Esophagus muscularis mucosa (tissue), 4 donors: ENCODE measurements at regions not wholly inside any gene's neighbourhood (a gene's known extent, or its start where the extent isn't known, plus 50 kb on each side); places are given as distances from the start of the nearest gene placed in this dataset.

Experiments
- DNase-seq: peaks from one replicate; pipeline ENCODE4 v3.0.0-alpha.2; 2017; ENCODE audit errors: extremely low spot score
- H3K27ac ChIP-seq, 4 donors: fragments of 200-600 bp; sonication (generic); replicated peaks in 1 of 4; 1 replicate in 3 of 4; 2 replicates in 1 of 4; pipeline ENCODE4 v1.5.1; 2016 to 2019; ENCODE audit warnings: mild to moderate bottlenecking in 1 of 4
- H3K27me3 ChIP-seq, 4 donors: fragments of 200-600 bp; sonication (generic); one replicate each; pipeline versions ENCODE4 v1.5.1 to v1.6.0; 2016 to 2019
- H3K36me3 ChIP-seq, 4 donors: fragments of 200-600 bp; sonication (generic); one replicate each; pipeline ENCODE4 v1.5.1; 2016 to 2019
- H3K4me1 ChIP-seq, 4 donors: fragments of 200-600 bp; sonication (generic); one replicate each; pipeline ENCODE4 v1.5.1; 2016 to 2019
- H3K4me3 ChIP-seq, 4 donors: fragments of 200-600 bp; sonication (generic); 1 replicate in 2 of 4; 2 replicates in 2 of 4; pipeline ENCODE4 v1.5.1; 2016 to 2019; ENCODE audit warnings: mild to moderate bottlenecking in 4 of 4, moderate library complexity in 1 of 4
- H3K9me3 ChIP-seq, 4 donors: fragments of 200-600 bp; sonication (generic); 1 replicate in 3 of 4; 2 replicates in 1 of 4; pipeline ENCODE4 v1.5.1; 2016 to 2019
- EP300 ChIP-seq: sonication (generic); formaldehyde crosslinking; IDR thresholded peaks from one replicate; pipeline ENCODE4 v1.6.1; 2017; ENCODE audit warnings: antibody characterized with exemption
- POLR2A ChIP-seq: fragments of 450-650 bp; IDR thresholded peaks from one replicate; pipeline ENCODE4 v1.6.1; 2017; ENCODE audit warnings: antibody characterized with exemption, moderate library complexity, mild to moderate bottlenecking, low read depth
- POLR2AphosphoS5 ChIP-seq, 2 donors: sonication (generic); formaldehyde crosslinking; IDR thresholded peaks; one replicate each; pipeline ENCODE4 v1.6.1; 2017; ENCODE audit warnings: antibody characterized with exemption in 2 of 2
- WGBS: methylation state at CpG from one replicate; pipeline ENCODE4 v1.1.5; 2018; 5-methylcytosine and 5-hydroxymethylcytosine counted together
- intact Hi-C: fragments of 100-400 bp; cut with DNase I; formaldehyde crosslinking; loops from one replicate; pipeline ENCODE4 v1.15.1; 2023
- TF ChIP-seq, protein P1 (sequence below), 3 experiments: fragments of 200-600 bp in 2 of 3; fragments of 450-650 bp in 1 of 3; sonication (generic) in 2 of 3; IDR thresholded peaks; one replicate each; pipeline ENCODE4 v1.5.1; 2017 to 2019; ENCODE audit warnings: antibody characterized with exemption in 3 of 3, mild to moderate bottlenecking in 2 of 3, moderate library complexity in 1 of 3

DNA sequence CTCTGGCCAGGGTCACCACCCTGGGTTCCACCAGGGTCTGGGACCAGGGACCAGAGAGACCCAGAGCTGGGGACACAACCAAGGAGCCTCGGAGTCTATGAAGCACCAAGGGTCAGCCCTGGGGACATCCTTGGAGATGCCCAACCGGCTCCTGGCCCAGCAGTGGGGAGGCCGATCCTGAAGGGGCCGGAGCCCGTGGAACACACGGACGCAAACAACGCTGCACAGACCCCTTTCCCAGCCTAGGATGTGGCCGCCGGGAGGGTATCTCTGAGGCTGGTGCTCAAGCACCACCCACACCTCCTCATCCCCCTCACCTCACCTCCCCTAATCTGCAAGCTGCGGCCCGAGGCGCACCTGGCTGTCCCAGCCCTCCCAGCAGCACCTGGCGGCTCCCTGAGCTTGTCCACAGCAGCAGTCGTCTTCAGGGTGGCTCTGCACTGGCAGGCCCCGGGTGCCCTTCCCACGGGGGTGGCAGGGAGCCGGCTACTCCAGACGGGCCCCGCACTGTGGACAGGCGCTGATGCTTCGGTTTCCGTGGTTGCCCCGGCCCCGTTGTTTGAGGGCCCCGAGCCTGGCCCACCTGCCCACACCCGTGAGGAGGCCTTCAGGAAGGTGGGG is 146.8 kb upstream of the C14orf180 start:
- TF ChIP-seq POLR2AphosphoS5 (IDR thresholded peaks at IDR 0.05): no peak
- TF ChIP-seq EP300: no peak
- no peak for TF ChIP-seq POLR2A
- TF ChIP-seq, protein P1, sequence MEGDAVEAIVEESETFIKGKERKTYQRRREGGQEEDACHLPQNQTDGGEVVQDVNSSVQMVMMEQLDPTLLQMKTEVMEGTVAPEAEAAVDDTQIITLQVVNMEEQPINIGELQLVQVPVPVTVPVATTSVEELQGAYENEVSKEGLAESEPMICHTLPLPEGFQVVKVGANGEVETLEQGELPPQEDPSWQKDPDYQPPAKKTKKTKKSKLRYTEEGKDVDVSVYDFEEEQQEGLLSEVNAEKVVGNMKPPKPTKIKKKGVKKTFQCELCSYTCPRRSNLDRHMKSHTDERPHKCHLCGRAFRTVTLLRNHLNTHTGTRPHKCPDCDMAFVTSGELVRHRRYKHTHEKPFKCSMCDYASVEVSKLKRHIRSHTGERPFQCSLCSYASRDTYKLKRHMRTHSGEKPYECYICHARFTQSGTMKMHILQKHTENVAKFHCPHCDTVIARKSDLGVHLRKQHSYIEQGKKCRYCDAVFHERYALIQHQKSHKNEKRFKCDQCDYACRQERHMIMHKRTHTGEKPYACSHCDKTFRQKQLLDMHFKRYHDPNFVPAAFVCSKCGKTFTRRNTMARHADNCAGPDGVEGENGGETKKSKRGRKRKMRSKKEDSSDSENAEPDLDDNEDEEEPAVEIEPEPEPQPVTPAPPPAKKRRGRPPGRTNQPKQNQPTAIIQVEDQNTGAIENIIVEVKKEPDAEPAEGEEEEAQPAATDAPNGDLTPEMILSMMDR (IDR thresholded peaks at IDR 0.05): no peak
- intact Hi-C loops: no loop called here
- H3K4me3 ChIP-seq: no peak overlapping the region
- peak; percentile 83 for DNase-seq
- H3K4me1 ChIP-seq: peaks cover 13 to 19% (median 19%) of the 10 kb centered on the region in 4 donors
- peaks cover 0 to 32% (median 0%) of the 10 kb centered on the region in 4 donors for H3K27me3 ChIP-seq
- WGBS: 88% methylated on average over 18 of the region's 27 CpGs
- no peaks in the 10 kb centered on the region for H3K9me3 ChIP-seq
- H3K36me3 ChIP-seq: no peaks in the 10 kb centered on the region
- no peak overlapping the region for H3K27ac ChIP-seq

DNA sequence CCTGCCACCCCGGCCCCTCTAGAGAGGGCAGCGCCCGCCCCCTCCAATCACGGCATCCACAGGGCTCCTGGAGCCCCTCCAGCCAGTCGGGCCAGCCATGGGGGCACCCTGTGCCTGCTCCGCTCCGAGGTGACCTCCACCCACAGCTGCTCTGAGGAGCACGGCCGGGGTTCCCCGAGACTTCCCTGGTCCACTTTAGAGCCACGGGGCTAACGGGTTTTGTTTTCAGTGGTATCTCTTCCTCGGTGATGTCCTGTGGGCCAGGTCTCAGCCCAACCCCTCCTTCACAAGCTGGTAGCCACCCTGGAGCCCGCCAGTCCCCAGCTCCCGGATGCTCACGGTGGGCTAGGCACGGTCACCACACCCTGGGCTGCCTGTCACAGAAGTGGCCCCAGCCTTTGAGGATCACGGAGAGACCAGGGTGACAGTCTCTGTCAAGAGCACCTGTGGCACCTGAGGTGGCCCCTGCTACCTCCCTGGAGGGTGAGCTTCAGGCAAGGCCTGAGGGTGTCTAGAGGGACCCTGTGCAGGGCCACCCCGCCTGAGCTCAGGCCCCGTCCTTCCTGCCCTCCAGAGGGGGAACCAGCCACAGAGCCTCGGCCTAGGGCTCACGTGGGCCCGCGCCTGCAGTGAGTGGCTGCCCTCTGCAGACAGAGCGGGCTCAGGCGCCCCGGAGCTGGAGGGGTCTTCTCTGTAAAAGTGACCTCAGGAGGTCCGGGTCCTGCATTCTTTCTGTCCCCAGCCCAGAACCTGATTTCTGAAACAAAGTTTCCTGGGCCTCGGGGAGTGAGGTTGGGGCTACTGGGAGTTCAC is 146.0 kb upstream of the C14orf180 start:
- Histone ChIP-seq H3K4me1 (peaks cover 13 to 19% (median 19%) of the 10 kb centered on the region in 4 donors), H3K27me3 (peaks cover 0 to 25% (median 0%) of the 10 kb centered on the region in 4 donors), H3K9me3 (no peaks in the 10 kb centered on the region), H3K36me3 (no peaks in the 10 kb centered on the region), H3K4me3 (no peak overlapping the region), H3K27ac (no peak overlapping the region)
- WGBS: 90% methylated on average over 17 of the region's 29 CpGs
- intact Hi-C loops: no loop called here
- peak; percentile 90 for DNase-seq
- TF ChIP-seq EP300 (no peak), POLR2AphosphoS5 (IDR thresholded peaks at IDR 0.05) (no peak), POLR2A (no peak)
- TF ChIP-seq, protein P1 (IDR thresholded peaks at IDR 0.05): no peak

DNA sequence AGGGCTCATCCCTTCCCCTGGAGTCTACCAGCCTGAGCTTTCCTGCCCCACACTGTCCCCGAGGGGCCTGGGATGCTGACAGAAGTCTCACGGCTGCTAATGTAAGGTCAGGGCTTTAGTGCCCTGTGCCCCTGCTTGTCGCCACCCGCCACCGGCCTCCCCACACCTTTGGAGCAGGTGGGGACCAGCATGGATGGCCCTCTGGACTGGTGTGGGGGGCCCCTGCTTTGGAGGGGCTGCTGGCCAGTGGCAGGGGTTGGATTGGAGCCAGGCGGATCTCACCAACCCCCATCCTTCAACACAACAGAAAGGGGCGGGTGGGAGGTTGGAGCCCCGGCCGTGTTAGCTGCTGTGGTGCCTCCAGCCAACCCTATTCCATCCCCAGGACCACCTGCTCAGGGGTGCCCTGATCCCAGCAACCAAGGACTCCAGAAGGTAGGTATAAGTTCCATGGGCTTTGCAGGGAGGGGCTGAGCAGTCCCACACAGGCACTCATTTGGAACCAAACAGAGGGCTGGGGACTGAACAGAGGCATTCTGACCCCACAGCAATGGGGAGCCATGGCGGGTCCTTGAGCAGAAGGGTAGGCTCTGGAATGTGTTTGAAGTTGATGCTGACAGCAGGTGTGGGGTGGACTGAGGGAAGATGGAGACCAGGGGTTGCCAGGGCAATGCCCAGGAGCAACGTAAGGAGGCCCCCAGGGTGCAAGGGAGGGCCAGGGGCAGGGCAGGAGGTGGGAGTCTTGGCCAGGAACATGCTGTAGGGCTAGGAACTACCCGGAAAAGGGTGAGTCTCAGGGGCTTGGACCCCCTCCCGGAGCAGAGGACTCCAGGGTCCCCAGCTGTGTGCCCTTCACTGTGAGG is 145.1 kb upstream of the C14orf180 start:
- H3K4me1 ChIP-seq: peaks cover 13 to 19% (median 19%) of the 10 kb centered on the region in 4 donors
- H3K9me3 ChIP-seq: no peaks in the 10 kb centered on the region
- no peak overlapping the region for H3K4me3 ChIP-seq
- peaks cover 0 to 18% (median 0%) of the 10 kb centered on the region in 4 donors for H3K27me3 ChIP-seq
- no peak overlapping the region for H3K27ac ChIP-seq
- 79% methylated on average over 11 of the region's 13 CpGs for WGBS
- TF ChIP-seq EP300 (no peak), POLR2AphosphoS5 (IDR thresholded peaks at IDR 0.05) (no peak), POLR2A (no peak)
- TF ChIP-seq, protein P1 (IDR thresholded peaks at IDR 0.05): no peak
- peak; percentile 80 for DNase-seq
- intact Hi-C loops: no loop called here
- H3K36me3 ChIP-seq: no peaks in the 10 kb centered on the region

DNA sequence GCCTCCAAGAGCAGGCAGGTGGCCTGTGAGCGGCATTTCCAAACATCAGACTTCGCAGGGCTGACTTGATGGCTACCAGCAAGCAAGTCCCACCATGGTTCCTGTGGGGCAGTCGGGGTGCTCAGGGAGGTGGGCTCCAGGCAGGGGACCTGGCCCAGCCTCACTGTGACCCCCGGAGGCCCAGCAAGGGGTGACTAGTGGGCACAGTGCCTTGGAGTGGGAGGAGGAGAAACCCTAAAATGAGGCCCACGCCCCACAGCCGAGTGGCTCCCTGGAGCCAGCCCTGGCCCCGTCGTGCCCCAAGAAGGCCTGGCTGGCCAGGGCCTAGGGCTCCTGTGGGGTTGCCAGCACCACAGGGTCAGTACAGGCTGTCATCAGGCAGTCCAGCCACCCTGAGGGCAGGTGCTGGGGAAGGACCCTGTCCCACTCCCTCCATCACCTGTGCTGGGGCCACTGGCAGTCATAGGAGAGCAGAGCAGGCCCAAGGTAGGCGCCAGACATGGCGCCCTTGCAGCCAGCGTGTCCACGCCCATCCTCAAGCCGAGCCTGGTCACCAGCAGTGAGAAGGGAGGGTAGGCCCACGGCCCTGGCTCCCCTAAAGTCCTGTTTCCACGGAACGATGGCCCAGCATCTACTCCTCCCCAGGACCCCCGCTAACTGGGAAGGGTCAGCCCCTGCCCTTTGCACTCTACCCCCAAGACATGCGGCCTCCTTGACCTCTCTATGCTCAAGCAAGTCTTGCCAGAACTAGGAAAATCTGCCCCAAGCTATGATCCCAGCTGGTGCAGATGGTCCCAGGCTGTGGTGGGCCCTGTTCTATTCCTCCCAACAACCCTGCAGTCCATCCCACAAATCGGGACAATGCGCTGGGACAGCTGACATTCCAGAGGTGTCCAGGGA is 144.2 kb upstream of the C14orf180 start:
- WGBS: 89% methylated on average over 5 of the region's 20 CpGs
- H3K4me1 ChIP-seq: peaks cover 13 to 19% (median 19%) of the 10 kb centered on the region in 4 donors
- H3K27ac ChIP-seq: peak overlapping the region in 2 of 4 donors; percentile 27 to 38
- peaks cover 0 to 14% (median 0%) of the 10 kb centered on the region in 4 donors for H3K27me3 ChIP-seq
- no peak for TF ChIP-seq EP300
- TF ChIP-seq, protein P1 (IDR thresholded peaks at IDR 0.05): no peak
- TF ChIP-seq POLR2AphosphoS5 (IDR thresholded peaks at IDR 0.05): no peak
- DNase-seq: peak; percentile 81
- peaks cover 0 to 5% (median 2%) of the 10 kb centered on the region in 4 donors for H3K9me3 ChIP-seq
- intact Hi-C loops: no loop called here
- no peaks in the 10 kb centered on the region for H3K36me3 ChIP-seq
- H3K4me3 ChIP-seq: peak overlapping the region; percentile 42 to 50 (median 46)
